HG03064 (cell line): ENCODE measurements at regions not wholly inside any gene's neighbourhood (a gene's known extent, or its start where the extent isn't known, plus 50 kb on each side); places are given as distances from the start of the nearest gene placed in this dataset.

Experiments
- ATAC-seq: cut with Tn5 transposase; IDR thresholded peaks from one replicate; pipeline ENCODE4 v1.9.1; 2021; ENCODE audit warnings: low read depth; ENCODE audit not compliant: unreplicated experiment

DNA sequence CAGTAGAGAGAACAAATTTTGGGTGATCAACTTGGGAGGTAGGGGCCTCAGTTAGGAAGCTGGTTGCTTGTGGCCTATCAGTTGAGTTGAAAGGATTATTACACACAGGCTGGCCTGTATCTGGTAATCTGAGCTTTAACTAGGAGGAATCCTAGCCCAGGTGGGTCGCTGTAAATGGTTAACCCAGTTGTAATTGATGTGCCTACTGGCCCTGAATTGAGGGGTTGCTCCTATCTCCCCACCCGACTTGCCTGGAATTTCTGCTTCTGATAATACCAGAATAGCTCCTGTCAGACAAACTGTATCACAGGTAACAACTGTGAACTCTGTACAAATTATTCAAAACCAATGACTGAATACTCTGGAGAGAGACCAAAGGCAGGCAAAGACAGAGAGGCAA is 210.4 kb upstream of the RUNX1 start:
- ATAC-seq = no peak

DNA sequence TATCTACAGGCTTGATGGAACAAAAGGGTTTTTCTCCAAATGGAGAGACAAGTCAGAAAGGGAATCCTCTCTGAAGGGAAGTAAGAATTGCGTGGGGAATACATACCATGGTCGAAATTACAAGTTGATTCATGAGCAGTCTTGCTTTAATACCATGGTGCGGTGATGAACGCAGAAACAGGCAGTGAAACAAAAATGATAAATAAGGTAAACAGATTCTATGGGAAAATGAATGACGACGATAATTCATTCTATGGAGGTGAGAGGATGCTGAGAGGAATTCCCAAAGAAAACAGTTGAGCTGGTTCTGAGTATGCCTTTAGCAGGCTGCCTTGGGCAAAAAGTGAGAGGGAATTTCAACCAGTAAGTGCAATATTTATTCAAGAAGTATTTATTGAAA is 209.4 kb upstream of the RUNX1 start:
- ATAC-seq = no peak

DNA sequence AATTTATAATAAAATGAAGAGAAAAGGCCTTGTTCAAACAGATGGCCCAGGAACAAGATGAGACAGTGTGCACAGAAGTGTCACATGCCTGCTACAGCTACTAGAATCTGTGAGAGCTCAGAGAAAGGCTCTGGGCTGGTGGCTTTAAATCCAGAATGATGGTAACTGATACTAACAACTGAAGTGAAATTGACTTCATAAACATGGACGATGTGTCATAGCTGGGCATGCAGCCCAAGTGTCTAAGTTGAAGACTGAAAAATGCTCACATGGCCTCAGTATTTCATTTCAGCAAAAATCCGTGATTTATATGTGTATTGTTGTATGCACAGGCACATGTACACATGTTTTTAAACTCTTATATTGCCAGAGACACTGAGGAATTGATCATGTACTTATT is 208.3 kb upstream of the RUNX1 start:
- no peak for ATAC-seq

DNA sequence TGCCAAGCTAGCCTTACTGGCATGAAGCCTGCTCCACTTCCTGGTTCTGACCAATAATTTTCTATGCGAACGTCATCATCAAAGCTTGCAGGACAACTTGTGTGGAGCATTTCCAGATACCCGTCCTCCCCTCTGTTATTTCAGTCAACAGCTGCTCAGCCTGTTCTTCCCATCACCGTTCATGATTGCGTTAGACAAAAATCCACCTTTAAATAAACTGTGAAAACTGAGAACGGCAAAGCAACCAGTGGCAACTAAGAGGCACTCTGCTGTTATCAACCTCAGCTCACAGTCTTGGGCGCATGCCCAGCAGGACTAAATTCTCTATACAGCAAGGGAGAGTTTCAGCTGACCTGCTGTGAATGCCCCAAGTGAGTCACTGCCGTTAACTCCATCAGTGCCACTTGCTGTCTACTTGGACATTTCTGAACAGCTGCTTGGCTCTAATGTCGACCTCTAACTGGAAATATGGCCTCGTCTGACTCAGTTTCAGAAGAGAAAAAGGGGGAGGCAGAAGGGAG is 207.4 kb upstream of the RUNX1 start:
- ATAC-seq = no peak

DNA sequence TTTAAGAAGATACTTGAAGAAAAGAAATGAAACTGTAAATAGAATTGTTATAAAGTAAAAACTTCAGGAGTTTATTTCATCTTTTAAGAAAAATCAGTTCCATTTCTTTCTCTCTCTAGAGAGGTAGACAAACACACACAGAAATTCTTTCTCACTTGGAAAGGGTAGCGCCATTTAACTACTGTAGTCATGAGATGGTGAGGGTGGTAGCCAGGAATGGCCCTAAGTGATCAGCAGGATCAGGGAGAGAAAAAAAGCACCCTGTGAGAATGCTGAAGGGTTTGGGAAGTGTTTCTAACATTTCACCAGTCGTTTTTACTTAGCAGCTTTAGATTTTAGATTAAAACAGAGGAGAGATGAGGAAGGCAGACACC is 205.7 kb upstream of the RUNX1 start:
- no peak for ATAC-seq

DNA sequence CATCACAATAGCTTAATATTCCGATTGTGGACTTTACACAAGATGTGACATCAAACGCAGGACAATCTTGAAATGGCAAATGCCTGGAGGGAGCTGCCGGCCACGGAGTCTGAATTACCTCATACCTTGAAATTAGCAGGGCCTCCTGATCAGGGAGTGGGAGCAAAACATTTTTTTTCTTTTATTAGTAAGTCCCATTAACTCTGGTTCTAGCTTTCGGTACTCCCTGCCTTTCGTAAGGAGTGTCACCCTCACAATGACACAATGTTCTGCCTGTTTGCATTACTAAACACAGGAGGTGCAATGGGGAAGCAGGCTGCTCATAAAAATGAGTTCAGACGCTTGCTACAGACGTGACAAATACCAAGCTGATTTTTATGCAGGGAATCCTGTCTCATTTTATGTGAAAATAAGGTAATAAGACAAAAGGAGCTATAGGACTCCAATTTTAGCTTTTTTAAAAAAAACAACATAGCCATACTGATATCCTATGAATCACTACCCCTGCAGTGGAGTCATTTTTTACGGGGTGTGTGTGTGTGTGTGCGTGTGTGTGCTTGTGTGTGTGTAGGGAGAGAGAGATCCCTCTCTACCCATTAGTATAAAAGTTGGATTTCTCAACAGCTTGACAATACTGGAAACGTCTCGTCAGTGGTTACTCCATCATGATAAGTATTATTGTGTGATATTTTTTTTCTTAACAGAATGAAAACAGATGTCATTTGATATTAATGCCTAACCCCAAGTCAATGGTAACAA is 205.1 kb upstream of the RUNX1 start:
- no peak for ATAC-seq

DNA sequence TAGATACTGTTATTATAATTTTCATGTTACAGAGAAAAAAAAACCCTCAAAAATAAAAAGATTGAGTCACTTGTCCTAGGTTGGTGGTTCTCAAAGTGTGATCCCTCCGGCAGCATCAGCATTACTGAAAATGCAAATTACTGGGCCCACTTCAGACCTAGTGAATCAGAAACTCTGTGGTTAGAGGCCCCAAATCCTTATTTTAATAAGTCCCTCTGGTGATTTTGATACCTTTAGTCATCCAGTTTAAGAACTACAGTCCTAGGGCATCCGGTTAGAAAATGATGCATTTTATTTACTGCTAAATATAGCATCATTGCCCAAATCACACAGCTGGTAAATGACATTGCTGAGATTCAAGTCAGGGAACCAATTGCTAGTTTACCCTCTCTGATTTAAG is 203.7 kb upstream of the RUNX1 start:
- ATAC-seq = no peak

DNA sequence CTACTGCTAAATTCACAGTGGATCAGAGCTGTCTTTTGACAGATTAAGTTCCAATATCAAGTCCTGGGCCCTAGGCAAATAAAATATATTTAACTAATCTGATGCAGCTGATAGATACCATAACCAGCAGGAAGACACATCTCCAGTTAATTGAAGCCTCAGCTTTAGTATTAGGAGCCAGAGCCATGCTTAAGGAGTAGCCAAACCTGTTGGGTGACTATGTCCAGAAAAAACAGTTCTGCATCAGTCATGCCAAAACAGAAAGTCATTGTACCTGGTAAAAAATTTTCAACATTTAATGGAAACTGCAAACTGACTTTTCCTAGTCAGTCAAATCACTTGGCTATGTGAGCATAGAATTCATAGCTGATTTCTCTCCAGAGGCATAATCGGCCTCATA is 200.5 kb upstream of the RUNX1 start:
- ATAC-seq = no peak

DNA sequence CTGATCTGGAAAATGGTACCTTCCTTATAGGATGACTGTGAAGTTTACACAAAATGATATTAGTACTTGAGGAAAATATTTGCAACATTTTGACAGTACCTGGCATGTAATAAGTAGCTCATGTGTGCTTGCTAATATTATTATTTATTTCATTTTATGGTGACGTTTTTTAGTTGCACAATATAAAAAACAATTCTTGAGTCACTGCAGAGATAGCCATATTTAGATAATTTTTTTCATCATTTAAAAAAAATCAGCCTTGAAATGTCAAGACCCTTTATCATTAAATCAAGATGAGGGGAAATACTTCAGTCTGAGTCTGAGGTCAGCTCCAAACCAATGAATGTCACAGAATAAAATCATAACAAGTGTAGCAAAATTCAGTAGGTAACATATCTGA is 196.8 kb upstream of the RUNX1 start:
- no peak for ATAC-seq

DNA sequence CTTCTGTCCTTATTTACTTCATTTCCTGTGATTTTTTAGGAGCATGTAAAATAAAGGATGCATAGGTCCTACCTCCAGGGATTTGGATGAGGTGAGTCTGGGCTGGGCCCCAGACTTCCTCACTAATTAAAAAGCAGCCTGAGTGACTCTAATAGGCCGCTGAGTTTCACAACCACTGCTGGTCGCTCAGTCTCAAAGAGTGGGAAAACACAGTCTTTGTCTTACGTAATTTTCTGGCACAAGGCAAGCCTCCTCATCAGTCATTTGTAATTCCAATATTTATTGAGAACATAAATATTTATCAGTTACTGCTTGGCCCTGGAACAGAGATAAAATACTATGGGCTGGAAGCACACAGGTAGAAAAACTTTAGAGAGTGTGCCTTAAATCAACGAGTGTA is 195.4 kb upstream of the RUNX1 start:
- ATAC-seq = no peak

DNA sequence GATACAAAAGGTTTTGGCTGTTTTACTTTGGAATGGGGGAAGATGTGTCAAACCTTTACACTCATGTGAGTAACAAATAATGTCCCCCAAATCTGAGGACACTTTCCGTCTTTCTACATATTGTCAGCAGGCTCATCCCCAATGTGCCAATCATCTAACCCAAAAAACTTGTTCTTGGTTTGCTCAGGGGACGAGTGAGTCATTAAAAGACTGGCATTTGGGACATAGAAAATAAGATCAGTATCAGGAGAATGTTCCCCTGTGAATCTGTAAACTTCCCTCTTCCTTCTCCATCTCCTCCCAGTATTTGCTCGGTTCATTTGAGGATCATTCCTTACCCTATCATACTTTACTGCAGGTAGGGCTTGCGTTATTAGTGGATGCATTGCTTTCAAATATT is 194.1 kb upstream of the RUNX1 start:
- no peak for ATAC-seq

DNA sequence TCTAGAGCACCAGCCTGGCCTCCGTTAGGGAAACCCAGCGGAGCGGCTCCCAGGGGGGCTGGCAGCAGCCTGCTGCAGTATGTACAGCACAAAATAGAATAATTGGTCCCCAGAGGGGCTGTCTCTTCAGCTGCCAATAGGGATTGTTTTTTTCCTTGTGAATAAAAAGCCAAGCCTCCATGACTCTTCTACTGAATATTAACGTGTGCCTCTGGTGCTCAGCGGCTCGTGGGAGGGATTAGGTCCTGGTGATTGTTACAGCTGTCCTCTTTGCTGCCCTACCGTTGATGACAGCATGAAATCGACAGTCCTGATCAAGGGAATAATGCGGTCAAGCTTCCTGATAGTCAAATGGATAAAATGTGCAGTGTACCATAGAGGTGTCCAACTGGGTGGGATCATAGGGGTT is 190.7 kb upstream of the RUNX1 start:
- ATAC-seq = no peak

DNA sequence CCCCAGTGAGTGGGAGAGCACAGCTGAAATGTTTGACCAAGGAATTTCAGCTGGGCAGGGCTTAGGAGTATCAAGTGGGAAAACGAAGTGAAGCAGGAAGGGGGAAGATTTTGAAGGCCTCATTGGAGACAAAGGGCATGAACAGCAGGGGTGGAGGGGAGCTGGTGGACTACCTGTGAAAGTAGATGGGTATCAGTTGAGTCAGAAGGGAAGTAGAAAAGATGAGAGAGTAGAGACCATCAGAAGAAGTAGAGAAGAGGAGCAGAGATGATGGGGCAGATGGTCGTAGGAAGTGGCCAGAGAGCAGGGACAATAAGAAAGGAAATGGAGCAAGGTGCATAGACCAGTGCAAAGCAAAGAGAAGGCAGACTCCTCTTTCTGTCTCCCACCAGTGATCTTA is 189.0 kb upstream of the RUNX1 start:
- no peak for ATAC-seq

DNA sequence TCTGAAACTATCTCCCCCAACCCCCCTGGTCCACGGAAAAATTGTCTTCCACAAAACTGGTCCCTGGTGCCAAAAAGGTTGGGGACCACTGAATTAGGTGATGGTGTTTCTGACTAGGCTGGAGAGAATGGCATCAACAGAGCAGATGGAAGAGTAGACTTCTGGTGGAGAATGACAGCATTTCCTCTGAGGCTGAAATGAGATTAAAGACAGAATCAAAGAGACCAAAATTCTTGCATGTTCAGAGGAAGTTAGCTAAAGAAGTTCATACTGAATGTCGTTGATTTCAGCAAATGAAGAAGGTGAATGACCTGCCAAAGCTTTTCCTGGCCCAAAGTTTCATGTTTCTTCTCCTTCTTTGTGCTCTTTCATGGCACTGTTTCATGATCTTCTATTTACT is 188.2 kb upstream of the RUNX1 start:
- ATAC-seq = no peak

DNA sequence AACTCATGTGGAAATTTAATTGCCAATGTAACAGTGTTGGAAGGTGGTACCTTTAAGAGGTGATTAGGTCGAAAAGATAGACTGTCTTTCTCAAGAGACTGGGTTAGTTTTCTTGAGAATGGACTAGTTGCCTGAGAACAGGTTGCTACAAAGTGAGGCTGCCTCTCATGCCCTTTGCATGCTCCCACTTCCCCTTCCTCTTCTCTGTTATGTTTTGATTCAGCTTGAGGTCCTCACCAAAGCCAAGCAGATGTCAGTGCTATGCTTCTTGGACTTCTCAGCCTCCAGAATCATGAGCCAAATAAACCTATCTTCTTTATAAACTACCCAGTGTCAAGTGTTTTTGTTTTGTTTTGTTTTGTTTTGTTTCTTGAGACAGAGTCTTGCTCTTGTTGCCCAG is 187.0 kb upstream of the RUNX1 start:
- no peak for ATAC-seq

DNA sequence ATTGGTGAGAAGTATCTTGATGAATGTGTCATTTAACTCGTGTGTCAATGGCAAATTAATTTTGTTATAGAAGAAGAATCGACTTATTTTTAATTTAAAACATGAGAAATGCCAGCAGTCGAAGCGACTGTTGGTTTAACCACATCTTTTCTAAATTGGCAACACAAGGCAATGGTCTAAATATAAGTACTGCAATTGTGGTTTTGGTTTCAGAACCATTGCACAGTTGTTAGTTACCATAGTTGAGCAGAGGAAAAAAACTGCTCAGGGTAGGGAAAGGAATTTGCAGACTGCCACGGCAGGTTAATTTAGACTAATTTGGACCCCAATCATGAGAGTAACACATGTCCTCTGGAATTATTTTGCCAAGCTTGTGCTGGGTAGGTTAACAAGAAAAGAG is 185.6 kb upstream of the RUNX1 start:
- ATAC-seq = no peak

DNA sequence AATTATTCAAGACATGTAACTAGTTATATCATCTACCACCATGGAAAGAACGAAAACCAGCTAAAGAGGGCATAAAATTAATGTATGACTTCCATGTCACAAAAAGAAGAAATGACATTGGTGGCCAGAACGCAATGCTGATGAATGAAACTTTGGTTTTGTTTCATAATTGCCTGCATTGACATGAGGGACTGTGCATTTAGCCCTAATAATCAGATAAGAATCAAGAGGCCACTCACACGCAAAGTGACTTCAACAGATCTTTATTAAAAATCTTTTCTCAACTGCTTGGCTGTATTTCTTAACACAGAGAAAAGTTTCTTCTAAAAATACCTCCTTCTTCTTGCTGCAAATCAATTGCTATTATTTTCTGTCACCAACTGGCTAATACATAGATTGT is 184.7 kb upstream of the RUNX1 start:
- no peak for ATAC-seq

DNA sequence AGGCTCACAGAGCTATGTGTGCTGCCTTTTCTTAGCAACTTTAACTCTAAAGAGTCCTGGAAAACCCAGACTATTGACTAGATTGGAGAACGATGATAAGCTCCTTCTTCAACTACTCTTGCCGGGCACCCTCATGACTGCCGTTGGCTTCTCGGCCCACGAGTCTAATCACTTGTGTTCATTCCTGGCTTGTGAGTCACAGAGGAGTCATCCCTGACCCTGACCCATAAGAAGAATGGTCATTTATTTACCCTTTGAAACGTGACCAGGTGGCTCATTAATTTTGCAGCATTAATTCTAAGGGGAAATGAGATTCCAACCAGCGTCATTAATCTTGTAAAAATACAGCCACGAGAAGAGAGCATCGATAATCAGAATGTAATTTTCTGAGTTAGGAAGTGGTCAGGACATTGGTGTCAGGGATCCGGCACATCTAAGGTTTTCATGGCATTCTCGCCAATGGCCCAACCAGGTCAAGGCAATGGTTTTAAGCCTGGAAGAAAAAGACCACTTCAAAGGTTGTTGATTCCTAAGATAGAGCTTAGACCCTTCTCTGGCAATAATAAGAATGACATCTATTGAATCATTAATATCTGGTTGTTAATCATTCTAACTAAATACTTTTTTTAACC is 183.6 kb upstream of the RUNX1 start:
- no peak for ATAC-seq

DNA sequence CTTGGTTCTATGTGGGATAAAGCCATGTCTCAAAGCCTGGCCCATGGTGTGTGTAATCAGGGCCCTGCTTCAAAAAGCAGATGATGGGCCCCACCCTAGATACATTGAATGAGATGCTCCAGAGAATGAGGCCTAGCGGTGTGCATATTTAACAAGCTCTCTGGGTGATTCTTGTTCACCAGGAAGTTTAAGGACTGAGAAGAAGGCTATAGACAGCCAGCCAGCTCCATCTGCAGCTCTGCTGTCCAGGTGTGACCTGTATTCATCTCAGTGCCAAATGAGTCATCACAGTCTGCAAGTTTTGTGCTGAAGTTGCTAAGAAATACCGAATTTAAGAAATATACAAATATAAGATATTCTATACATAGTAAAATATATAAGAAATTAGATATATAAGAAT is 182.0 kb upstream of the RUNX1 start:
- no peak for ATAC-seq

DNA sequence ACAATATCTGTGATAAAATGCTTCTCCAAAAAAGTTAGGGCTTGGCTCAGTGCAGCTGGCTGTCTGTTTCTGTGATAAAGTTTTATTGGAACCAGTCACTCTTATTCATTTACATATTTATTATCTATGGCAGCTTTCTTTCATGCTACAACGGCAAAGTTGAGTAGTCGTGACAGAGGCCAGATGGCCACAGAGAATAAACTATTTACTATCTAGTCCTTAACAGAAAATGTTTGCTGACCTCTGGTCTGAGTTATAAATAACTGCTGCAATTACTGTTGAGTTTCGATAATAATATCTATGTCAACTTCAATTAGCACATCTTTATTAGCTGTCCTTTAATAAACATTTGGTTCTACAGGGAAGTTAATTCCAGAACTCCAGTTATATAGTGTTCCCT is 180.2 kb upstream of the RUNX1 start:
- ATAC-seq = no peak

DNA sequence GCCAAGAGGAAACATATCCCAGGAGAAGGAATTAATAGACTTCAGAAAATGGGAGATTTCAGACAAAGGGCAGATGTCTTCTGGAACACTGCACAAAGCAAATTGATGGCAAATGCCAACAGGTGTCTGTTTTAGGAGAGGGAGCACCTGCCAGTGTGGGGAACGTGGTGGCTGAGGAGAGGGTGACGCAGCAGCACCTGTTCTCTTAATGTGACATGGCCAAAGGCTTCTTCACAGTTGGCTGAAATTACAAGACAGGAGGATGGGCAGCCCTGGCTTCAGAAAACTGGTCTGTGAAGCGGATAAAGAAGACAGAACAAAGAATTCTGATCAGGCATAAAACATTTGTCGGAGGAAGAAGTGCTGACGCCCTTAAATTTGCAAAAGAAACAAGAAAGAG is 178.7 kb upstream of the RUNX1 start:
- ATAC-seq = no peak

DNA sequence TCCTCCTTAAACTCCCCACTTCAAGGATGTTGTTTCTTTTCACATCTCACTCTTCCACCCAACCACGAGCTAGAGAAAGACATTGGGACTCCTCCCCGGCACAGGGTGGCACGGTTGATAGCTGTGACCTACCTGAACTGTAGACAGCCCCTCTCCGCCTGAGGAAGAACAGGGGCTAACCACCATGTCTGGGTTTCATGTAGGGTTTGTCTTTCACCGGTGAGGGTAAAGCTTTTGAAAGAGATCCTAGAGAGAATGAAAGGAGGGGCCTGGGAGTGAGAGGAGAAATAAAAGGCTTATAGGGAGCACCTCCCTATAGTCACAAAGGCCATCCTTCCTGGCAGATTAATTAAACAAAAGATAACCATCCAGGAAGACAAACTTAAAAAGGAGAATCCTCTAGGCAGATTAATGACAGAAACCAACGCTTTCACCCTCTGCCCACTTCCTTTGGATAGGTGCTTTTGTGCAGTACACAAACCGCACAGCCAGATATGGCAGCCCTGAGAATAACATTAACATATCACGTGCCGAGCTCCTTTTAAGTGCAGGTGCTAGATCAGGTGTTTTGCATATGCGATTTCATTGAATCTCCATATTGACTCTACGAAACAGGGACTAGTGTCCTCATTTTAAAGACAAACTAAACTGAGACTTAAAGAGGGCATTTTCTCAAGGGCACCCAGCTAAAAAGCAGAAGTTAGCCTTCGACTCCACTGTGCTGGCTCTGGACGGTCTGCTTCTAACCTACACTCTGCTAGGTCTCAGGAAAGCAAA is 178.1 kb upstream of the RUNX1 start:
- peak; percentile 71 for ATAC-seq
